OCI-LY1 (cell line): ENCODE measurements at regions not wholly inside any gene's neighbourhood (a gene's known extent, or its start where the extent isn't known, plus 50 kb on each side); places are given as distances from the start of the nearest gene placed in this dataset.

ENCODE experiments used
- EZH2 ChIP-seq: fragments of 200-600 bp; sonication (generic), shearing (Covaris generic); IDR thresholded peaks from 2 replicates; pipeline ENCODE4 v1.8.0; 2017; ENCODE audit warnings: borderline replicate concordance, mixed run types, mild to moderate bottlenecking, antibody characterized with exemption, low read length, moderate library complexity, mixed read lengths
- TF ChIP-seq, protein P1 (sequence below): fragments of 200-600 bp; sonication (generic), shearing (Covaris generic); IDR thresholded peaks from 2 replicates; pipeline ENCODE4 v1.5.1; 2017; ENCODE audit warnings: mild to moderate bottlenecking, antibody characterized with exemption, low read length, moderate library complexity, mixed read lengths

DNA sequence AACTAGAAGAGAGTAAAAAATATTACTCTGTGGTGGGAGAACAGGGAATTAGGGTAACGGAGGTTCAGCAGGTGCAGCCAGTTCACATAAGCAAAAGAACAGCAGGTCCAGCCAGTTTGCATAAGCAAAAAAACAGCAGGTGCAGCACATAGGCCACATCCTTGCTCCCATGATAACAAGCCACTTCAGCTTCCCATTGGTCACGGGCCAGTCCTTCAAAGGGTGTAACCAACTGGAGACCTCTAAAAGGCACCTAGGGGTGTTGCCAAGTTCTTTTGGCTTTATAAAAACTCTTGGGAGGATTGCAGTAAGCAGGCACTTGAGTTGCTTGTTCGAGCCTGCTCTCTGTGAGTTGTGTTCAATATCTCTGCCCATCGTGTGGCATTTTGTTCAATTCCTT lies 488.1 kb downstream of the XYLT1 start:
- TF ChIP-seq, protein P1, sequence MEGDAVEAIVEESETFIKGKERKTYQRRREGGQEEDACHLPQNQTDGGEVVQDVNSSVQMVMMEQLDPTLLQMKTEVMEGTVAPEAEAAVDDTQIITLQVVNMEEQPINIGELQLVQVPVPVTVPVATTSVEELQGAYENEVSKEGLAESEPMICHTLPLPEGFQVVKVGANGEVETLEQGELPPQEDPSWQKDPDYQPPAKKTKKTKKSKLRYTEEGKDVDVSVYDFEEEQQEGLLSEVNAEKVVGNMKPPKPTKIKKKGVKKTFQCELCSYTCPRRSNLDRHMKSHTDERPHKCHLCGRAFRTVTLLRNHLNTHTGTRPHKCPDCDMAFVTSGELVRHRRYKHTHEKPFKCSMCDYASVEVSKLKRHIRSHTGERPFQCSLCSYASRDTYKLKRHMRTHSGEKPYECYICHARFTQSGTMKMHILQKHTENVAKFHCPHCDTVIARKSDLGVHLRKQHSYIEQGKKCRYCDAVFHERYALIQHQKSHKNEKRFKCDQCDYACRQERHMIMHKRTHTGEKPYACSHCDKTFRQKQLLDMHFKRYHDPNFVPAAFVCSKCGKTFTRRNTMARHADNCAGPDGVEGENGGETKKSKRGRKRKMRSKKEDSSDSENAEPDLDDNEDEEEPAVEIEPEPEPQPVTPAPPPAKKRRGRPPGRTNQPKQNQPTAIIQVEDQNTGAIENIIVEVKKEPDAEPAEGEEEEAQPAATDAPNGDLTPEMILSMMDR: no peak
- TF ChIP-seq EZH2: no peak
